Activated CD4-positive, alpha-beta T cell treated with anti-CD3 and anti-CD28 coated beads for 1 hour (primary cell): ENCODE measurements at regions not wholly inside any gene's neighbourhood (a gene's known extent, or its start where the extent isn't known, plus 50 kb on each side); places are given as distances from the start of the nearest gene placed in this dataset.
"Not testable (repeated sequence)": the region's sequence is repeated elsewhere in the genome, so short reads cannot be mapped to it uniquely, and the experiment has no call there.

Experiments
- DNase-seq: peaks from one replicate; pipeline ENCODE4 v3.0.0-alpha.2; 2020

GRCh38 chr6:141552031-141552430 lies 580.7 kb upstream of the GJE1 start:
- DNase-seq: no peak

- DNase-seq: no peak
These were observed 581.4 kb upstream of the GJE1 start for GRCh38 chr6:141551318-141551717.

- no peak for DNase-seq
These were observed 582.3 kb upstream of the GJE1 start for GRCh38 chr6:141550471-141550870.

GRCh38 chr6:141548966-141549365 lies 583.8 kb upstream of the GJE1 start:
- no peak for DNase-seq

GRCh38 chr6:141541581-141542324 lies 591.0 kb upstream of the GJE1 start:
- DNase-seq: no peak

- no peak for DNase-seq
These were observed 592.5 kb upstream of the GJE1 start for GRCh38 chr6:141540207-141540606.

- DNase-seq: no peak
These were observed 593.1 kb upstream of the GJE1 start for GRCh38 chr6:141539617-141540016.

- no peak for DNase-seq
These were observed 600.5 kb upstream of the GJE1 start for GRCh38 chr6:141532211-141532610.

GRCh38 chr6:141531040-141531439 lies 601.7 kb upstream of the GJE1 start:
- DNase-seq: no peak

GRCh38 chr6:141528596-141528995 lies 604.1 kb upstream of the GJE1 start:
- DNase-seq: no peak

GRCh38 chr6:141526985-141527384 lies 605.7 kb upstream of the GJE1 start:
- DNase-seq: no peak

- no peak for DNase-seq
These were observed 611.3 kb upstream of the GJE1 start for GRCh38 chr6:141521440-141521839.

GRCh38 chr6:141513830-141514229 lies 618.9 kb upstream of the GJE1 start:
- no peak for DNase-seq

- DNase-seq: no peak
These were observed 621.9 kb upstream of the GJE1 start for GRCh38 chr6:141510803-141511202.

GRCh38 chr6:141506062-141506461 lies 626.7 kb upstream of the GJE1 start:
- not testable (repeated sequence) for DNase-seq

- DNase-seq: not testable (repeated sequence)
These were observed 628.4 kb upstream of the GJE1 start for GRCh38 chr6:141504318-141504717.

GRCh38 chr6:141501616-141502015 lies 631.1 kb upstream of the GJE1 start:
- DNase-seq: no peak

- DNase-seq: no peak
These were observed 633.7 kb upstream of the GJE1 start for GRCh38 chr6:141498977-141499376.

GRCh38 chr6:141492521-141493284 lies 640.0 kb upstream of the GJE1 start:
- no peak for DNase-seq

- DNase-seq: no peak
These were observed 641.0 kb upstream of the GJE1 start for GRCh38 chr6:141491684-141492083.

- DNase-seq: no peak
These were observed 641.7 kb upstream of the GJE1 start for GRCh38 chr6:141490982-141491381.

GRCh38 chr6:141488488-141488887 lies 644.2 kb upstream of the GJE1 start:
- DNase-seq: no peak

GRCh38 chr6:141486942-141487341 lies 645.8 kb upstream of the GJE1 start:
- DNase-seq: no peak

- no peak for DNase-seq
These were observed 648.0 kb upstream of the GJE1 start for GRCh38 chr6:141484711-141485110.
